HG03064 (cell line): ENCODE measurements at regions not wholly inside any gene's neighbourhood (a gene's known extent, or its start where the extent isn't known, plus 50 kb on each side); places are given as distances from the start of the nearest gene placed in this dataset.

Source experiments
- ATAC-seq: cut with Tn5 transposase; IDR thresholded peaks from one replicate; pipeline ENCODE4 v1.9.1; 2021; ENCODE audit warnings: low read depth; ENCODE audit not compliant: unreplicated experiment

- no peak for ATAC-seq
Measured at GRCh38 chr22:46086577-46087335, 63.6 kb upstream of the PPARA start.

- no peak for ATAC-seq
Measured at GRCh38 chr22:46087336-46087690, 63.0 kb upstream of the PPARA start.

- ATAC-seq, result no peak
Measured at GRCh38 chr22:46087816-46088277, 62.5 kb upstream of the PPARA start.

- no peak for ATAC-seq
Measured at GRCh38 chr22:46088541-46089311, 61.6 kb upstream of the PPARA start.

- no peak for ATAC-seq
Measured at GRCh38 chr22:46089426-46090035, 60.8 kb upstream of the PPARA start.

- ATAC-seq, result no peak
Measured at GRCh38 chr22:46090036-46090591, 60.2 kb upstream of the PPARA start.

- no peak for ATAC-seq
Measured at GRCh38 chr22:46090631-46091201, 59.6 kb upstream of the PPARA start.

- no peak for ATAC-seq
Measured at GRCh38 chr22:46091277-46091977, 58.9 kb upstream of the PPARA start.

- no peak for ATAC-seq
Measured at GRCh38 chr22:46092011-46092410, 58.3 kb upstream of the PPARA start.

- ATAC-seq, result no peak
Measured at GRCh38 chr22:46092670-46093410, 57.5 kb upstream of the PPARA start.

- ATAC-seq, result no peak
Measured at GRCh38 chr22:46093796-46094195, 56.5 kb upstream of the PPARA start.

- ATAC-seq, result no peak
Measured at GRCh38 chr22:46094676-46095075, 55.6 kb upstream of the PPARA start.

GRCh38 chr22:46096051-46096450 is 54.3 kb upstream of the PPARA start:
- no peak for ATAC-seq

GRCh38 chr22:46096706-46097230 is 53.6 kb upstream of the PPARA start:
- ATAC-seq, result no peak

- ATAC-seq, result no peak
Measured at GRCh38 chr22:46097268-46097900, 52.9 kb upstream of the PPARA start.

GRCh38 chr22:46098525-46099475 is 51.5 kb upstream of the PPARA start:
- ATAC-seq, result no peak

GRCh38 chr22:46099740-46100139 is 50.6 kb upstream of the PPARA start:
- no peak for ATAC-seq
